Transverse colon (tissue), 3 donors: ENCODE measurements at regions not wholly inside any gene's neighbourhood (a gene's known extent, or its start where the extent isn't known, plus 50 kb on each side); places are given as distances from the start of the nearest gene placed in this dataset.

ENCODE experiments used
- CTCF ChIP-seq, 5 experiments: fragments of 200-600 bp in 3 of 5; fragments of 450-650 bp in 2 of 5; sonication (generic) in 3 of 5; IDR thresholded peaks; 1 replicate in 2 of 5; 2 replicates in 3 of 5; pipeline ENCODE4 v1.5.1; 2016 to 2017; ENCODE audit warnings: antibody characterized with exemption in 5 of 5, inconsistent platforms in 3 of 5, mild to moderate bottlenecking in 2 of 5, moderate library complexity in 1 of 5
- EP300 ChIP-seq: sonication (generic); formaldehyde crosslinking; IDR thresholded peaks from one replicate; pipeline ENCODE4 v1.6.1; 2017; ENCODE audit warnings: antibody characterized with exemption, low read depth
- POLR2A ChIP-seq: fragments of 450-650 bp; IDR thresholded peaks from one replicate; pipeline ENCODE4 v1.6.1; 2016; ENCODE audit warnings: antibody characterized with exemption, mild to moderate bottlenecking, moderate library complexity

GRCh38 chr3:30358871-30359270 lies 247.5 kb upstream of the TGFBR2 start:
- no peak for TF ChIP-seq CTCF (IDR thresholded peaks at IDR 0.05)
- no peak for TF ChIP-seq POLR2A
- TF ChIP-seq EP300: no peak
